ENCODE measurements at regions not wholly inside any gene's neighbourhood (a gene's known extent, or its start where the extent isn't known, plus 50 kb on each side); places are given as distances from the start of the nearest gene placed in this dataset.

DNA sequence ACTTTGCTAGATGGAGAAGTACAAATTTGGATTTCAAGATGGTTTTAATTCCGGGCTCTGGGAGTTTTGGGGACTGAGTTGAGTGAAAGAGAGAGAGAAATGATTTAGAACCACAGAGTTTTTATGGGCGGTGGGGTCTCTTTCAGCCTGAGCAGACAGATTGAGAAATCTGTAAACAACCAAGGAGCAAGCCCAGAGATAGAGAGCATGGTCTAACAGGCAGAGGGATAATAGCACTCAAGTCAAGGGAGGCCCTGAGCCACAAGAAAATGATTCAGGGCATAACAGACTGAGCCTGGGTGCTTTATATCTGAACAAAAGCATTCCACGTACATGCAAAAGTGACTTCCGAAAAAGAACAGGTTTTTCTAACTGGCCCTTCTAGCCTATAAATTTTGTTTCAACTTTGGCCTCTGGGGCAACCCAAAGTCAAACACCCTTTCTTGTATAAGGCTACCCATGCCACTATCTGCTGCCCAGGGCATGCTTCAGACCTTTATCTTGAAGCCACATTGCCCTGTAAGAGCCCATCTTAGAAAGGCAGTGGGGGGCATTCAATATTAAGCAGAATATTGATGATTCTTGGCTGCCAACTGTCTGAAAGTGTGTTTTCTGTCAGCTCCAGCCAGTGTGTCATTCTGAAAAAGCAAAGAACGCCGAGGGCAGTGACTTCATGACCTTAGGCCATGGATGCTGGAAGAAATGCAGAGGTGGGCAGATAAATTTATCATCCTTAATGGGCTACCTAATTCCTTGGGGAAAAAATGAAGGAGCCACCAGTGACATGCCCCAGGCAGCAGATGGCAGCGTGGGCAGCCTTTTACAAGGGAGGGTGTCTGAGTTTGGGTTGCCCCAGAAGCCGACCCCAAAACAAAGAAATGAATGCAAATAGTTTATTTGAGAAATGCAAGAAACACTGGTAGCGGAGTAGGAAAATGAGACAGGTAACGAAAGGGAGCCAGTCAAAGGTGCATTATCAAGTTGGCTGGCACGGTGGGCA, 637.6 kb downstream of the MID1IP1 start:
- Histone ChIP-seq H3K27me3 (no peaks in the 10 kb centered on the region), H3K4me3 (no peak overlapping the region), H3K4me1 (no peaks in the 10 kb centered on the region), H3K9me3 (no peaks in the 10 kb centered on the region), H3K27ac (no peak overlapping the region), H3K36me3 (no peaks in the 10 kb centered on the region)
- no peak for DNase-seq
- in situ Hi-C loops (cut with MboI; ENCODE audit: low pct_ligation_motif_present in 1 of 4, low pct_unique_long_range_greater_than_20kb in 1 of 4, low sequenced_read_pairs in 3 of 4) = no loop called here
- intact Hi-C loops (cut with DNase I; ENCODE audit: low total_unique reads) = no loop called here
- WGBS, 2 donors (ENCODE audit: low coverage in 1 of 2) = 72 to 86% methylated on average over 6 to 11 of the region's 11 CpGs
- TF ChIP-seq EP300 (IDR thresholded peaks at IDR 0.05; ENCODE audit: low read depth) (no peak), POLR2A (IDR thresholded peaks at IDR 0.05) (no peak), POLR2AphosphoS5 (IDR thresholded peaks at IDR 0.05) (no peak)
- TF ChIP-seq, protein P1, sequence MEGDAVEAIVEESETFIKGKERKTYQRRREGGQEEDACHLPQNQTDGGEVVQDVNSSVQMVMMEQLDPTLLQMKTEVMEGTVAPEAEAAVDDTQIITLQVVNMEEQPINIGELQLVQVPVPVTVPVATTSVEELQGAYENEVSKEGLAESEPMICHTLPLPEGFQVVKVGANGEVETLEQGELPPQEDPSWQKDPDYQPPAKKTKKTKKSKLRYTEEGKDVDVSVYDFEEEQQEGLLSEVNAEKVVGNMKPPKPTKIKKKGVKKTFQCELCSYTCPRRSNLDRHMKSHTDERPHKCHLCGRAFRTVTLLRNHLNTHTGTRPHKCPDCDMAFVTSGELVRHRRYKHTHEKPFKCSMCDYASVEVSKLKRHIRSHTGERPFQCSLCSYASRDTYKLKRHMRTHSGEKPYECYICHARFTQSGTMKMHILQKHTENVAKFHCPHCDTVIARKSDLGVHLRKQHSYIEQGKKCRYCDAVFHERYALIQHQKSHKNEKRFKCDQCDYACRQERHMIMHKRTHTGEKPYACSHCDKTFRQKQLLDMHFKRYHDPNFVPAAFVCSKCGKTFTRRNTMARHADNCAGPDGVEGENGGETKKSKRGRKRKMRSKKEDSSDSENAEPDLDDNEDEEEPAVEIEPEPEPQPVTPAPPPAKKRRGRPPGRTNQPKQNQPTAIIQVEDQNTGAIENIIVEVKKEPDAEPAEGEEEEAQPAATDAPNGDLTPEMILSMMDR (IDR thresholded peaks at IDR 0.05) = no peak

GRCh38 chrX:39439906-39440798, 638.9 kb downstream of the MID1IP1 start:
- Histone ChIP-seq H3K4me1 (no peaks in the 10 kb centered on the region), H3K27me3 (no peaks in the 10 kb centered on the region), H3K4me3 (no peak overlapping the region), H3K36me3 (no peaks in the 10 kb centered on the region), H3K27ac (no peak overlapping the region), H3K9me3 (no peaks in the 10 kb centered on the region)
- TF ChIP-seq POLR2A (IDR thresholded peaks at IDR 0.05) (no peak), EP300 (IDR thresholded peaks at IDR 0.05; ENCODE audit: low read depth) (no peak), POLR2AphosphoS5 (IDR thresholded peaks at IDR 0.05) (no peak)
- TF ChIP-seq, protein P1 (IDR thresholded peaks at IDR 0.05) = no peak
- intact Hi-C loops (cut with DNase I; ENCODE audit: low total_unique reads) (no loop called here), in situ Hi-C loops (cut with MboI; ENCODE audit: low pct_ligation_motif_present in 1 of 4, low pct_unique_long_range_greater_than_20kb in 1 of 4, low sequenced_read_pairs in 3 of 4) (no loop called here)
- DNase-seq = no peak
- WGBS, 2 donors (ENCODE audit: low coverage in 1 of 2) = 70% methylated on average over 11 of the region's 11 CpGs; no CpG with 5 or more reads in 1 of the 2 donors

DNA sequence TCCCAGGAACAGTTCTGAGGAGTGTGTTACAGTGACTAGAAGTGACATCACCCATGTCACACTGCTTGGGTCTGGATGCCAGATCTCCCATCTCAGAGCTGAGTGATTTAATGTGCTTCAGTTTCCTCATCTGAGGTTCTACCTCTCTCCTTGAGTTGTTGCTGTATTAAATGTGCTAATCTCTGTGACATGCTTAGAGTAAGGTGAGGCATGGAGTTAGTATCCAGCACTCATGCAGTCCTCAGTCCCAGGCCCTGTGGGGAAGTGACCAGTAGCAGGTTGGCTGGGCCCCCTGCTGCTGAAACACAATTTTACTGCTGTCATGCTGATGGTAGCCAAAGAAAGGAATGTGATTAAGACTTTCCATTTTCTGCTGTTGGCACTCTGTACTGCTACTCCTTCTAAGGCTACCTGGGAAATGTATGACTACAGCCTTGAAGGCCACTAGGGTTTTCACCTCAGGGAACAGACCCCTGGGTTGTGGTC, 639.6 kb downstream of the MID1IP1 start:
- H3K4me3 ChIP-seq = no peak overlapping the region
- no peaks in the 10 kb centered on the region for H3K36me3 ChIP-seq
- intact Hi-C loops (cut with DNase I; ENCODE audit: low total_unique reads) = no loop called here
- DNase-seq = no peak
- H3K9me3 ChIP-seq = no peaks in the 10 kb centered on the region
- no peaks in the 10 kb centered on the region for H3K27me3 ChIP-seq
- in situ Hi-C loops (cut with MboI; ENCODE audit: low pct_ligation_motif_present in 1 of 4, low pct_unique_long_range_greater_than_20kb in 1 of 4, low sequenced_read_pairs in 3 of 4) = no loop called here
- TF ChIP-seq, protein P1 (IDR thresholded peaks at IDR 0.05) = no peak
- TF ChIP-seq EP300 (IDR thresholded peaks at IDR 0.05; ENCODE audit: low read depth) (no peak), POLR2A (IDR thresholded peaks at IDR 0.05) (no peak), POLR2AphosphoS5 (IDR thresholded peaks at IDR 0.05) (no peak)
- no peaks in the 10 kb centered on the region for H3K4me1 ChIP-seq
- no peak overlapping the region for H3K27ac ChIP-seq

GRCh38 chrX:39442332-39442731, 641.1 kb downstream of the MID1IP1 start:
- TF ChIP-seq EP300 (IDR thresholded peaks at IDR 0.05; ENCODE audit: low read depth) = no peak
- TF ChIP-seq POLR2A (IDR thresholded peaks at IDR 0.05) = no peak
- no peak for TF ChIP-seq POLR2AphosphoS5 (IDR thresholded peaks at IDR 0.05)
- TF ChIP-seq, protein P1 (IDR thresholded peaks at IDR 0.05) = no peak
- DNase-seq = no peak
- WGBS, 2 donors (ENCODE audit: low coverage in 1 of 2) = 71% methylated on average over 1 of the region's 1 CpG; no CpG with 5 or more reads in 1 of the 2 donors
- Histone ChIP-seq H3K36me3 (no peaks in the 10 kb centered on the region), H3K4me3 (no peak overlapping the region), H3K9me3 (no peaks in the 10 kb centered on the region), H3K27me3 (no peaks in the 10 kb centered on the region), H3K4me1 (no peaks in the 10 kb centered on the region), H3K27ac (no peak overlapping the region)
- intact Hi-C loops (cut with DNase I; ENCODE audit: low total_unique reads) = no loop called here
- in situ Hi-C loops (cut with MboI; ENCODE audit: low pct_ligation_motif_present in 1 of 4, low pct_unique_long_range_greater_than_20kb in 1 of 4, low sequenced_read_pairs in 3 of 4) = no loop called here

Data from transverse colon (tissue), 4 donors.